GM23248 (cell line): ENCODE measurements at regions not wholly inside any gene's neighbourhood (a gene's known extent, or its start where the extent isn't known, plus 50 kb on each side); places are given as distances from the start of the nearest gene placed in this dataset.

ENCODE experiments used
- EZH2 ChIP-seq: fragments of 200-600 bp; sonication (generic); IDR thresholded peaks from 2 replicates; pipeline ENCODE4 v1.6.1; 2018; ENCODE audit warnings: antibody characterized with exemption, mild to moderate bottlenecking; ENCODE audit not compliant: insufficient read depth, poor library complexity, severe bottlenecking
- EZH2phosphoT487 ChIP-seq: fragments of 200-600 bp; sonication (generic); IDR thresholded peaks from 2 replicates; pipeline ENCODE4 v1.6.1; 2018; ENCODE audit warnings: antibody characterized with exemption, moderate library complexity, mild to moderate bottlenecking, low read depth; ENCODE audit not compliant: insufficient read depth

- TF ChIP-seq EZH2 (no peak), EZH2phosphoT487 (no peak)
These were observed 236.6 kb downstream of the NPHP4 start for GRCh38 chr1:5755552-5756125.
